HEK293 (cell line): ENCODE measurements at regions not wholly inside any gene's neighbourhood (a gene's known extent, or its start where the extent isn't known, plus 50 kb on each side); places are given as distances from the start of the nearest gene placed in this dataset.

Experiments used
- CTCF ChIA-PET: fragments of 350-600 bp; formaldehyde crosslinking; extraction: SDS; loops from one replicate; lab custom pipeline; 2021; ENCODE audit warnings: antibody characterized with exemption; lab: Yijun Ruan, JAX
- POLR2A ChIA-PET: fragments of 300-600 bp; formaldehyde crosslinking; extraction: SDS; loops from one replicate; lab custom pipeline; 2020; ENCODE audit warnings: antibody characterized with exemption, inconsistent platforms; lab: Yijun Ruan, JAX
- H3K27ac ChIP-seq: fragments of 200-500 bp; sonication (Bioruptor generic); 2 replicates; pipeline ENCODE4 v1.5.1; 2014; ENCODE audit warnings: low read depth, low read length, control low read depth, inconsistent platforms; ENCODE audit errors: extremely low read depth
- H3K36me3 ChIP-seq, 2 experiments: fragments of 200-500 bp in 1 of 2; sonication (Bioruptor generic) in 1 of 2; 1 replicate in 1 of 2; 2 replicates in 1 of 2; pipeline ENCODE4 v1.5.1; 2014 to 2017; ENCODE audit warnings: inconsistent platforms in 2 of 2, low read length in 2 of 2; ENCODE audit not compliant: control insufficient read depth in 2 of 2, insufficient read depth in 1 of 2
- H3K4me1 ChIP-seq: fragments of 200-500 bp; sonication (Bioruptor generic); 2 replicates; pipeline ENCODE4 v1.5.1; 2014; ENCODE audit warnings: mild to moderate bottlenecking, low read length, inconsistent platforms; ENCODE audit not compliant: control insufficient read depth, insufficient read depth
- H3K4me3 ChIP-seq: 2 replicates; pipeline ENCODE4 v1.5.1; 2011; ENCODE audit warnings: low read depth, mild to moderate bottlenecking, control low read depth, low read length, moderate library complexity
- H3K9me3 ChIP-seq: fragments of 200-500 bp; sonication (Bioruptor generic); 2 replicates; pipeline ENCODE4 v1.5.1; 2014; ENCODE audit warnings: low read depth, low read length, inconsistent platforms; ENCODE audit not compliant: control insufficient read depth, insufficient read depth
- BCL11A ChIP-seq: fragments of 450-650 bp; formaldehyde crosslinking; IDR thresholded peaks from 2 replicates; pipeline ENCODE4 v1.5.1; 2016; ENCODE audit warnings: low read depth, missing biosample characterization, missing genetic modification characterization
- HOXC10 ChIP-seq: sonication (generic); formaldehyde crosslinking; IDR thresholded peaks from 2 replicates; pipeline ENCODE4 v1.8.1; 2023; ENCODE audit warnings: mild to moderate bottlenecking, missing genetic modification reagents
- IKZF3 ChIP-seq: fragments of 450-650 bp; IDR thresholded peaks from 2 replicates; pipeline ENCODE4 v1.5.0; 2018; ENCODE audit warnings: missing biosample characterization, mild to moderate bottlenecking, missing genetic modification characterization, moderate library complexity
- KLF9 ChIP-seq: fragments of 450-650 bp; formaldehyde crosslinking; IDR thresholded peaks from 2 replicates; pipeline ENCODE4 v1.5.1; 2016; ENCODE audit warnings: missing biosample characterization, missing genetic modification characterization, low read depth
- SCRT1 ChIP-seq: fragments of 450-650 bp; formaldehyde crosslinking; IDR thresholded peaks from 2 replicates; pipeline ENCODE4 v1.5.1; 2016; ENCODE audit warnings: missing biosample characterization, missing genetic modification characterization, borderline replicate concordance
- YY1 ChIP-seq: fragments of 450-650 bp; formaldehyde crosslinking; IDR thresholded peaks from 2 replicates; pipeline ENCODE4 v1.5.1; 2018; ENCODE audit warnings: missing biosample characterization, missing genetic modification characterization
- ZBTB44 ChIP-seq: fragments of 450-650 bp; IDR thresholded peaks from 2 replicates; pipeline ENCODE4 v1.5.1; 2018; ENCODE audit warnings: missing biosample characterization, mild to moderate bottlenecking, missing genetic modification characterization
- ZBTB7A ChIP-seq: fragments of 450-650 bp; formaldehyde crosslinking; IDR thresholded peaks from 2 replicates; pipeline ENCODE4 v1.5.1; 2016; ENCODE audit warnings: low read depth, missing biosample characterization, missing genetic modification characterization
- ZFP41 ChIP-seq: fragments of 450-650 bp; formaldehyde crosslinking; IDR thresholded peaks from 2 replicates; pipeline ENCODE4 v1.5.1; 2016; ENCODE audit warnings: missing biosample characterization, missing genetic modification characterization, borderline replicate concordance
- ZNF10 ChIP-seq: fragments of 450-650 bp; formaldehyde crosslinking; IDR thresholded peaks from 2 replicates; pipeline ENCODE4 v1.5.1; 2017; ENCODE audit warnings: missing biosample characterization, missing genetic modification characterization
- ZNF19 ChIP-seq: fragments of 450-650 bp; formaldehyde crosslinking; IDR thresholded peaks from 2 replicates; pipeline ENCODE4; 2016; ENCODE audit warnings: missing biosample characterization, missing genetic modification characterization, low read depth
- ZNF221 ChIP-seq: fragments of 450-650 bp; formaldehyde crosslinking; IDR thresholded peaks from 2 replicates; pipeline ENCODE4 v1.5.1; 2017; ENCODE audit warnings: missing biosample characterization, missing genetic modification characterization, borderline replicate concordance
- ZNF223 ChIP-seq: fragments of 450-650 bp; formaldehyde crosslinking; IDR thresholded peaks from 2 replicates; pipeline ENCODE4 v1.5.1; 2016; ENCODE audit warnings: missing biosample characterization, missing genetic modification characterization
- ZNF416 ChIP-seq: fragments of 450-650 bp; formaldehyde crosslinking; IDR thresholded peaks from 2 replicates; pipeline ENCODE4 v1.5.1; 2016; ENCODE audit warnings: missing biosample characterization, missing genetic modification characterization
- ZNF433 ChIP-seq: fragments of 450-650 bp; formaldehyde crosslinking; IDR thresholded peaks from 2 replicates; pipeline ENCODE4 v1.5.1; 2016; ENCODE audit warnings: missing biosample characterization, missing genetic modification characterization, low read depth
- ZNF510 ChIP-seq: fragments of 450-650 bp; formaldehyde crosslinking; IDR thresholded peaks from 2 replicates; pipeline ENCODE4 v1.5.1; 2018; ENCODE audit warnings: mild to moderate bottlenecking, missing genetic modification characterization, missing biosample characterization; ENCODE audit not compliant: insufficient replicate concordance
- ZNF513 ChIP-seq: fragments of 450-650 bp; IDR thresholded peaks from 2 replicates; pipeline ENCODE4 v1.5.1; 2018; ENCODE audit warnings: missing biosample characterization, missing genetic modification characterization
- ZNF621 ChIP-seq: fragments of 450-650 bp; formaldehyde crosslinking; IDR thresholded peaks from 2 replicates; pipeline ENCODE4 v1.5.1; 2017; ENCODE audit warnings: missing biosample characterization, missing genetic modification characterization
- ZNF623 ChIP-seq: fragments of 450-650 bp; formaldehyde crosslinking; IDR thresholded peaks from 2 replicates; pipeline ENCODE4 v1.5.1; 2016; ENCODE audit warnings: missing biosample characterization, missing genetic modification characterization
- ZNF645 ChIP-seq: fragments of 450-650 bp; formaldehyde crosslinking; IDR thresholded peaks from 2 replicates; pipeline ENCODE4; 2016; ENCODE audit warnings: missing biosample characterization, missing genetic modification characterization
- ZNF670 ChIP-seq: fragments of 450-650 bp; formaldehyde crosslinking; IDR thresholded peaks from 2 replicates; pipeline ENCODE4 v1.5.1; 2016; ENCODE audit warnings: missing biosample characterization, missing genetic modification characterization, low read depth
- ZNF704 ChIP-seq: fragments of 450-650 bp; formaldehyde crosslinking; IDR thresholded peaks from 2 replicates; pipeline ENCODE4 v1.5.1; 2016; ENCODE audit warnings: missing biosample characterization, missing genetic modification characterization
- ZNF747 ChIP-seq: fragments of 450-650 bp; formaldehyde crosslinking; IDR thresholded peaks from 2 replicates; pipeline ENCODE4 v1.5.1; 2016; ENCODE audit warnings: missing biosample characterization, missing genetic modification characterization
- ZNF792 ChIP-seq: fragments of 450-650 bp; formaldehyde crosslinking; IDR thresholded peaks from 2 replicates; pipeline ENCODE4 v1.5.1; 2016; ENCODE audit warnings: missing biosample characterization, missing genetic modification characterization
- TF ChIP-seq, protein P1 (sequence below): fragments of 450-650 bp; formaldehyde crosslinking; IDR thresholded peaks from 2 replicates; pipeline ENCODE4 v1.5.1; 2016; ENCODE audit warnings: missing biosample characterization, missing genetic modification characterization
- TF ChIP-seq, protein P2 (sequence below): fragments of 450-650 bp; formaldehyde crosslinking; IDR thresholded peaks from 2 replicates; pipeline ENCODE4 v1.5.1; 2016; ENCODE audit warnings: missing biosample characterization, missing genetic modification characterization

GRCh38 chr7:29639386-29639785, 75.8 kb downstream of the PRR15 start:
- Histone ChIP-seq H3K27ac (no peak overlapping the region), H3K36me3 (no peaks in the 10 kb centered on the region), H3K9me3 (no peaks in the 10 kb centered on the region)
- CTCF ChIA-PET: no interaction called here
- no peak for TF ChIP-seq ZNF670 (tag by site-specific recombination)
- TF ChIP-seq ZNF19: no peak
- TF ChIP-seq HOXC10: no peak
- TF ChIP-seq ZNF645: no peak
- TF ChIP-seq ZNF513: no peak
- TF ChIP-seq ZNF221 (tag by site-specific recombination): no peak
- TF ChIP-seq KLF9 (tag by site-specific recombination): no peak
- TF ChIP-seq ZNF433 (tag by site-specific recombination): no peak
- TF ChIP-seq BCL11A (tag by site-specific recombination): no peak
- no peak for TF ChIP-seq ZFP41 (tag by site-specific recombination)
- no peak for TF ChIP-seq ZBTB7A (tag by site-specific recombination)
- no peak for TF ChIP-seq ZNF416 (tag by site-specific recombination)
- TF ChIP-seq, all 188 proteins: peak for 0
- H3K4me1 ChIP-seq: no peaks in the 10 kb centered on the region
- POLR2A ChIA-PET: no interaction called here
- no peak overlapping the region for H3K4me3 ChIP-seq

DNA sequence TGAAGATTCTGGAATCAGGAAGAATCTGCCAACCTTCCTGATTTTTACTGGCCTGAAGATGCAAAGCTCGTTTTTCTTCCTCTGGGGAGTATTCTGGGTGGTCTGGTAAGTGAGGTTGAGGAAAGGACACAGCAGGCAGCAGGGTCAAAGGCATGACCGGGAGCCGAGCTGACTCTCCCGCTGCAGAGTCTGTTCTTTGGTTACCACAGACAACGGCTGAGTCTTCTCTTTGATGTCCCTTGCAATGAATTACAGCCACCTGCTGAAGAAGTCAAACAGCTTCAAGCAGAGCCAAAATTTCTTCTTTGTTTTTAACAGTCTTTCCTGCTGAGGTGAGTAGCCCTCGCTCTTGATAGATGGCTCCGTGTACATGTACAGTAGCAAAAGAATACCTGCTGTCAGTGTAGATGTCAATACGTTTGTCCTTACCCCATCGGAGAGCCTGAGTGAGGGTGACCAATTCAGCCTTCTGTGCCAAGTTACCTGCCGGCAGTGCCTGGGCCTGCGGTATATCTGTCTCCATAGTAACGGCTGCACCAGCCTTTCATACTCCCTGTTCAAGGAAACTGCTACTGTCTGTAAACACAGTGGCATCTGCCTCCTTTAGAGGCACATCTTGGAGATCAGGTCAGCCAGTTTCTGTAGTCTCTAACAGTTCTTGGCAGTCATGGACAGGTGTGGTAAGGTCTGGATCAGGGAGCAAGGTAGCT, 76.4 kb downstream of the PRR15 start:
- Histone ChIP-seq H3K4me1 (no peaks in the 10 kb centered on the region), H3K9me3 (no peaks in the 10 kb centered on the region), H3K27ac (no peak overlapping the region), H3K36me3 (no peaks in the 10 kb centered on the region), H3K4me3 (no peak overlapping the region)
- CTCF ChIA-PET: no interaction called here
- POLR2A ChIA-PET: no interaction called here
- TF ChIP-seq ZNF510 (tag by site-specific recombination) (no peak), SCRT1 (tag by site-specific recombination) (no peak), ZNF792 (no peak), ZNF623 (tag by site-specific recombination) (no peak), ZNF704 (tag by site-specific recombination) (no peak), ZBTB44 (no peak), IKZF3 (tag by site-specific recombination) (no peak), ZNF621 (tag by site-specific recombination) (no peak), ZNF747 (tag by site-specific recombination) (no peak), ZNF223 (tag by site-specific recombination) (no peak), ZNF10 (tag by site-specific recombination) (no peak), YY1 (tag by site-specific recombination) (no peak)
- TF ChIP-seq, protein P1, sequence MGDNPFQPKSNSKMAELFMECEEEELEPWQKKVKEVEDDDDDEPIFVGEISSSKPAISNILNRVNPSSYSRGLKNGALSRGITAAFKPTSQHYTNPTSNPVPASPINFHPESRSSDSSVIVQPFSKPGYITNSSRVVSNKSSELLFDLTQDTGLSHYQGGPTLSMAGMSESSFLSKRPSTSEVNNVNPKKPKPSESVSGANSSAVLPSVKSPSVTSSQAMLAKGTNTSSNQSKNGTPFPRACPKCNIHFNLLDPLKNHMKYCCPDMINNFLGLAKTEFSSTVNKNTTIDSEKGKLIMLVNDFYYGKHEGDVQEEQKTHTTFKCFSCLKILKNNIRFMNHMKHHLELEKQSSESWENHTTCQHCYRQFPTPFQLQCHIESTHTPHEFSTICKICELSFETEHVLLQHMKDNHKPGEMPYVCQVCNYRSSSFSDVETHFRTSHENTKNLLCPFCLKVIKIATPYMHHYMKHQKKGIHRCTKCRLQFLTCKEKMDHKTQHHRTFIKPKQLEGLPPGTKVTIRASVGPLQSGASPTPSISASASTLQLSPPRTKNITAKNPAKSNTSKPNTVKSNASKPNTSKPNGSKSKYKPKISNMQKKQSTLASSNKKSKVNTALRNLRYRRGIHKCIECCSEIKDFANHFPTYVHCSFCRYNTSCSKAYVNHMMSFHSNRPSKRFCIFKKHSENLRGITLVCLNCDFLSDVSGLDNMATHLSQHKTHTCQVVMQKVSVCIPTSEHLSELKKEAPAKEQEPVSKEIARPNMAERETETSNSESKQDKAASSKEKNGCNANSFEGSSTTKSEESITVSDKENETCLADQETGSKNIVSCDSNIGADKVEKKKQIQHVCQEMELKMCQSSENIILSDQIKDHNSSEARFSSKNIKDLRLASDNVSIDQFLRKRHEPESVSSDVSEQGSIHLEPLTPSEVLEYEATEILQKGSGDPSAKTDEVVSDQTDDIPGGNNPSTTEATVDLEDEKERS (tag by site-specific recombination): no peak
- TF ChIP-seq, protein P2, sequence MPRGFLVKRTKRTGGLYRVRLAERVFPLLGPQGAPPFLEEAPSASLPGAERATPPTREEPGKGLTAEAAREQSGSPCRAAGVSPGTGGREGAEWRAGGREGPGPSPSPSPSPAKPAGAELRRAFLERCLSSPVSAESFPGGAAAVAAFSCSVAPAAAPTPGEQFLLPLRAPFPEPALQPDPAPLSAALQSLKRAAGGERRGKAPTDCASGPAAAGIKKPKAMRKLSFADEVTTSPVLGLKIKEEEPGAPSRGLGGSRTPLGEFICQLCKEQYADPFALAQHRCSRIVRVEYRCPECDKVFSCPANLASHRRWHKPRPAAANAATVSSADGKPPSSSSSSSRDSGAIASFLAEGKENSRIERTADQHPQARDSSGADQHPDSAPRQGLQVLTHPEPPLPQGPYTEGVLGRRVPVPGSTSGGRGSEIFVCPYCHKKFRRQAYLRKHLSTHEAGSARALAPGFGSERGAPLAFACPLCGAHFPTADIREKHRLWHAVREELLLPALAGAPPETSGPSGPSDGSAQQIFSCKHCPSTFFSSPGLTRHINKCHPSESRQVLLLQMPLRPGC: no peak
